A673 (cell line): ENCODE measurements at regions not wholly inside any gene's neighbourhood (a gene's known extent, or its start where the extent isn't known, plus 50 kb on each side); places are given as distances from the start of the nearest gene placed in this dataset.

Source experiments
- BruUV-seq: library from RNA; stranded (reverse); fragments of 400-500 nt; replicated peaks from 2 replicates; lab custom pipeline; 2021; lab: Mats Ljungman, UMichigan
- CTCF ChIA-PET: fragments of 300-600 bp; sonication (Branson Sonifier 250); formaldehyde crosslinking; loops from one replicate; lab custom pipeline; 2022; ENCODE audit warnings: antibody characterized with exemption; lab: Charles Lee
- POLR2A ChIA-PET: fragments of 300-600 bp; sonication (Branson Sonifier 250); formaldehyde crosslinking; loops from one replicate; lab custom pipeline; 2022; ENCODE audit warnings: antibody characterized with exemption; ENCODE audit not compliant: low non-redundant PET; lab: Charles Lee
- DNase-seq: peaks from one replicate; pipeline ENCODE4 v3.0.0-alpha.2; 2015; ENCODE audit warnings: low spot score
- H3K27ac ChIP-seq: fragments of 200-600 bp; sonication (generic); 2 replicates; pipeline ENCODE4 v1.5.1; 2016; ENCODE audit warnings: mixed run types, low read depth, mild to moderate bottlenecking, mixed read lengths, antibody characterized with exemption, low read length; ENCODE audit not compliant: poor library complexity, severe bottlenecking
- H3K27me3 ChIP-seq: fragments of 200-600 bp; sonication (generic); replicated peaks from 2 replicates; pipeline ENCODE4 v1.6.1; 2017; ENCODE audit warnings: mixed run types, low read depth, mild to moderate bottlenecking, mixed read lengths, antibody characterized with exemption, low read length; ENCODE audit not compliant: insufficient read depth, poor library complexity
- H3K36me3 ChIP-seq: fragments of 200-600 bp; sonication (generic); 2 replicates; pipeline ENCODE4 v1.6.1; 2016; ENCODE audit warnings: mixed run types, mild to moderate bottlenecking, mixed read lengths, antibody characterized with exemption, low read length; ENCODE audit not compliant: insufficient read depth, poor library complexity, severe bottlenecking
- H3K4me1 ChIP-seq: fragments of 200-600 bp; sonication (generic); 2 replicates; pipeline ENCODE4 v1.6.1; 2017; ENCODE audit warnings: mixed run types, mild to moderate bottlenecking, mixed read lengths, antibody characterized with exemption, low read length; ENCODE audit not compliant: insufficient read depth, poor library complexity, severe bottlenecking
- H3K4me3 ChIP-seq: fragments of 200-600 bp; sonication (generic); 2 replicates; pipeline ENCODE4 v1.5.1; 2016; ENCODE audit warnings: low read depth, mixed run types, mild to moderate bottlenecking, mixed read lengths, low read length; ENCODE audit not compliant: poor library complexity, severe bottlenecking
- H3K9me3 ChIP-seq: fragments of 200-600 bp; sonication (generic); 2 replicates; pipeline ENCODE4 v1.6.1; 2016; ENCODE audit warnings: mixed run types, low read depth, mild to moderate bottlenecking, mixed read lengths, antibody characterized with exemption, low read length; ENCODE audit not compliant: poor library complexity, severe bottlenecking
- EZH2 ChIP-seq: fragments of 200-600 bp; sonication (generic); IDR thresholded peaks from 2 replicates; pipeline ENCODE4 v1.6.1; 2017; ENCODE audit warnings: borderline replicate concordance, low read depth, mild to moderate bottlenecking, mixed read lengths, antibody characterized with exemption, low read length; ENCODE audit not compliant: poor library complexity, severe bottlenecking
- intact Hi-C: fragments of 100-400 bp; cut with micrococcal nuclease; formaldehyde crosslinking; loops from one replicate; pipeline ENCODE4 v1.10.0; 2022; ENCODE audit not compliant: unreplicated experiment
- TF ChIP-seq, protein P1 (sequence below): fragments of 300-800, 200-600 bp; sonication (generic); conservative IDR thresholded peaks from 2 replicates; pipeline ENCODE4 v1.5.1; 2017; ENCODE audit warnings: low read depth, mild to moderate bottlenecking, antibody characterized with exemption, low read length, moderate library complexity, mixed read lengths

DNA sequence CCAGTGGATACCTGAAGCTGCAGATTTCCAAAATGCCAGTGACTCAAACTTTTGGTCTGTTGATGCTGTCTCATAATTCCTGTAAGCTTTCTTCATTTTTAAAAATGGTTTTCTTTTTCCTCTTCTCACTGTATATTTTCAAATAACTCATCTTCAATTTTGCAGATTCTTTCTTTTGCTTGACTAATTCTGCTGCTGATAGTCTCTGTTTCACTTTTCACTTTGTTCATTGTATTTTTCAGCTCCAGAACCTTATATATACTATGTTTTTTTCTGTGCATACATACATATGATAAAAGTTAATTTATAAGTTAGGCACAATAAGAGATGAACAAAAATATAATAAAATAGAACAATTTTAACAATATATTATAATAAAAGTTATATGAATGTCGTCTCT lies 237.7 kb upstream of the GPRIN3 start:
- H3K9me3 ChIP-seq = no peaks in the 10 kb centered on the region
- no peaks in the 10 kb centered on the region for H3K36me3 ChIP-seq
- H3K27me3 ChIP-seq = no peaks in the 10 kb centered on the region
- no peak for DNase-seq
- H3K4me3 ChIP-seq = no peak overlapping the region
- H3K27ac ChIP-seq = no peak overlapping the region
- TF ChIP-seq, protein P1, sequence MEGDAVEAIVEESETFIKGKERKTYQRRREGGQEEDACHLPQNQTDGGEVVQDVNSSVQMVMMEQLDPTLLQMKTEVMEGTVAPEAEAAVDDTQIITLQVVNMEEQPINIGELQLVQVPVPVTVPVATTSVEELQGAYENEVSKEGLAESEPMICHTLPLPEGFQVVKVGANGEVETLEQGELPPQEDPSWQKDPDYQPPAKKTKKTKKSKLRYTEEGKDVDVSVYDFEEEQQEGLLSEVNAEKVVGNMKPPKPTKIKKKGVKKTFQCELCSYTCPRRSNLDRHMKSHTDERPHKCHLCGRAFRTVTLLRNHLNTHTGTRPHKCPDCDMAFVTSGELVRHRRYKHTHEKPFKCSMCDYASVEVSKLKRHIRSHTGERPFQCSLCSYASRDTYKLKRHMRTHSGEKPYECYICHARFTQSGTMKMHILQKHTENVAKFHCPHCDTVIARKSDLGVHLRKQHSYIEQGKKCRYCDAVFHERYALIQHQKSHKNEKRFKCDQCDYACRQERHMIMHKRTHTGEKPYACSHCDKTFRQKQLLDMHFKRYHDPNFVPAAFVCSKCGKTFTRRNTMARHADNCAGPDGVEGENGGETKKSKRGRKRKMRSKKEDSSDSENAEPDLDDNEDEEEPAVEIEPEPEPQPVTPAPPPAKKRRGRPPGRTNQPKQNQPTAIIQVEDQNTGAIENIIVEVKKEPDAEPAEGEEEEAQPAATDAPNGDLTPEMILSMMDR = no peak
- no peak for TF ChIP-seq EZH2
- POLR2A ChIA-PET = no interaction called here
- intact Hi-C loops = no loop called here
- BruUV-seq = no TSS peak
- H3K4me1 ChIP-seq = peaks cover 2% of the 10 kb centered on the region
- CTCF ChIA-PET = no interaction called here

DNA sequence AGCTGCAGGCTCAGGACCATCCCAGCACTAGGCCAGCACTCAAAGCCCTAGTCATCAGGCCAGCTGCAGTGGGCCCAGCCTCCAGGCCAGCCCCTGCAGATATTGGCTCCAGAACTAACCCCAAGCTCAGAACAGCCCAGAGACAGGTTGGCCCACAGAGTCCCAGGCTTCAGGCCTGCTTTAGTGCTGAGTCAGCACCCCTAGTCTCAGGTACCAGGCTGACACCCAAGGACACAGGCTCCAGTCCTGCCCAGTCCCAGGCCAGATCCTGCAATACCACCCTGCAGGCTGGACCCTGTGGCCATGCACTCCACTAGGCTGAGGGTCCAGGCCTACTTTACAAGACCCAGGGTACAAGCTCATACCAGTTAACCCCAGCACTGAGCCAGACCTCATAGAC lies 234.4 kb upstream of the GPRIN3 start:
- Histone ChIP-seq H3K27ac (no peak overlapping the region), H3K36me3 (no peaks in the 10 kb centered on the region), H3K4me3 (no peak overlapping the region), H3K9me3 (no peaks in the 10 kb centered on the region), H3K27me3 (no peaks in the 10 kb centered on the region), H3K4me1 (peaks cover 7% of the 10 kb centered on the region)
- intact Hi-C loops = no loop called here
- no peak for DNase-seq
- TF ChIP-seq, protein P1 = no peak
- TF ChIP-seq EZH2 = no peak
- ChIA-PET POLR2A (no interaction called here), CTCF (no interaction called here)
- no TSS peak for BruUV-seq

DNA sequence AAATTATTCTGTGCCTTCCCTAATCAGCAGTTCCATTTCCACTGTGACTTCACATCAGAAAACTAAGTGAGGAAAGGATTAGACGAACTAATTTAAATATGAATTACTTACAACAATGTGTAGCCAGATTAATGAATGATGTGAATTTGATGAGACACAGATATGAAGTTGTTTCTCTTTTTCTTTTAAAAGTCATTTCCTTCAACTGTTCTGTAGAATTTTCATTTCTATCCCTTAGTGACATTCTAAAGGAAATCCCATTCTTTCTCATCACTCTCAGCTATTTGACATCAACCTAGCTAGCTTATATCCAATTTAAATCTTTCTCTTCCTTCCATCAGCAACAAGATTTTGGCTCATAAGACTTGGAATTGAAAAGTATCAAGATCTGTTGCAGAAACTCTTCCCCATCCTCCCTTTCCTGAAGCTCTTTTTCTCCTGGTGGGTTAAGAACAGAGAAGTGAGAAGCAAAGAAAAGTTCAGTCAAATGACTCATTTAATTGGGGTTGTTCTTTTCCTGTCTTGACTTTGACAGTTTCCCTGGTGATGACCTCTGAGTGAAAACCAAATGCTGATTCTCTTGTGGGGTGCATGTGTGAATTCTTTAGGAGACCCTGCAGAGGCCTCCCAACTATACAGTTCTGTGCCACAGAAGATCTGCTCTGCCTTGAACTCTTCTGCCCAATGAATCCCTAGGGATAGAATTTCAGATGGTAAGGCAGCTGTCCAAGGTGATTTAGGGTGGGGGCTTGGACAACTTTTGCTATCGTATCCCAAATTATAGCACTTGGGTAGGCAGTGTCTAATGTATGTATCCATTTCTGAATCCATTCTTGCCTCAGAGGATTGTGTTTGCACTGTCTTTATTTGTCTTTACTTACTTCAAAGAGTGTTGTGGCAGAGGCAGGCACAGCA lies 232.5 kb upstream of the GPRIN3 start:
- Histone ChIP-seq H3K27ac (no peak overlapping the region), H3K36me3 (no peaks in the 10 kb centered on the region), H3K27me3 (no peaks in the 10 kb centered on the region), H3K9me3 (no peaks in the 10 kb centered on the region), H3K4me3 (no peak overlapping the region), H3K4me1 (peaks cover 7% of the 10 kb centered on the region)
- BruUV-seq = no TSS peak
- CTCF ChIA-PET = no interaction called here
- POLR2A ChIA-PET = no interaction called here
- intact Hi-C loops = no loop called here
- TF ChIP-seq, protein P1 = no peak
- no peak for TF ChIP-seq EZH2
- DNase-seq = peak; percentile 52
